Gastrocnemius medialis (tissue), 4 donors: ENCODE measurements at regions not wholly inside any gene's neighbourhood (a gene's known extent, or its start where the extent isn't known, plus 50 kb on each side); places are given as distances from the start of the nearest gene placed in this dataset.

Experiments used
- ATAC-seq, 2 donors: fragments of 150-250 bp; one replicate each; pipeline ENCODE4 v1.9.1; 2016
- DNase-seq, 2 donors: peaks; one replicate each; pipeline ENCODE4 v3.0.0-alpha.2; 2019
- H3K27ac ChIP-seq, 4 donors: fragments of 200-600 bp; sonication (generic); 1 replicate in 1 of 4; 2 replicates in 3 of 4; pipeline ENCODE4 v1.5.1; 2016 to 2018; ENCODE audit warnings: mild to moderate bottlenecking in 2 of 4, moderate library complexity in 1 of 4
- H3K27me3 ChIP-seq, 3 donors: fragments of 200-600 bp; sonication (generic) in 2 of 3; 1 replicate in 1 of 3; 2 replicates in 2 of 3; pipeline versions ENCODE4 v1.5.1 to v1.6.0; 2016 to 2019; ENCODE audit warnings: mild to moderate bottlenecking in 1 of 3, moderate library complexity in 1 of 3
- H3K36me3 ChIP-seq, 2 donors: fragments of 200-600 bp; sonication (generic) in 1 of 2; one replicate each; pipeline ENCODE4 v1.5.1; 2017 to 2018
- H3K4me1 ChIP-seq, 2 donors: fragments of 200-600 bp; sonication (generic) in 1 of 2; one replicate each; pipeline ENCODE4 v1.5.1; 2016 to 2017; ENCODE audit warnings: mild to moderate bottlenecking in 2 of 2
- H3K4me3 ChIP-seq, 4 donors: fragments of 200-600 bp; sonication (generic) in 3 of 4; 1 replicate in 1 of 4; 2 replicates in 3 of 4; pipeline ENCODE4 v1.5.1; 2016 to 2019; ENCODE audit warnings: mild to moderate bottlenecking in 2 of 4
- H3K9me3 ChIP-seq, 3 donors: fragments of 200-600 bp; sonication (generic) in 2 of 3; 1 replicate in 1 of 3; 2 replicates in 2 of 3; pipeline ENCODE4 v1.5.1; 2016 to 2019
- CTCF ChIP-seq, 5 experiments: fragments of 450-650 bp in 3 of 5; fragments of 200-600 bp in 2 of 5; sonication (generic) in 2 of 5; IDR thresholded peaks in 4 of 5; conservative IDR thresholded peaks in 1 of 5; 1 replicate in 4 of 5; 2 replicates in 1 of 5; pipeline ENCODE4 v1.5.1; 2016 to 2019; ENCODE audit warnings: antibody characterized with exemption in 5 of 5, mild to moderate bottlenecking in 3 of 5, moderate library complexity in 3 of 5
- POLR2A ChIP-seq, 2 donors: fragments of 450-650 bp; IDR thresholded peaks; one replicate each; pipeline ENCODE4 v1.6.1; 2017; ENCODE audit warnings: antibody characterized with exemption in 2 of 2, mild to moderate bottlenecking in 2 of 2, moderate library complexity in 2 of 2
- in situ Hi-C, 4 donors: fragments of 200-750 bp; cut with MboI; loops; one replicate each; pipeline versions ENCODE4 v1.15.0 to v1.8.0; 2017; ENCODE audit warnings: low sequenced_read_pairs in 4 of 4
- intact Hi-C: fragments of 100-400 bp; cut with DNase I; formaldehyde crosslinking; loops from one replicate; pipeline ENCODE4 v1.15.1; 2023; ENCODE audit warnings: low total_unique reads

GRCh38 chr10:33106767-33107166 is 148.7 kb upstream of the ITGB1 start:
- in situ Hi-C loops (no loop called here), intact Hi-C loops (no loop called here)

GRCh38 chr10:33103863-33104379 is 145.9 kb upstream of the ITGB1 start:
- no peak for ATAC-seq
- in situ Hi-C loops, result no loop called here

More at GRCh38 chr10:33106767-33107166, 148.7 kb upstream of the ITGB1 start:
- Histone ChIP-seq H3K4me3 (no peak overlapping the region), H3K9me3 (no peaks in the 10 kb centered on the region), H3K4me1 (no peaks in the 10 kb centered on the region), H3K27me3 (no peaks in the 10 kb centered on the region), H3K36me3 (no peaks in the 10 kb centered on the region), H3K27ac (no peak overlapping the region)
- ATAC-seq (no peak), DNase-seq (no peak)
- TF ChIP-seq CTCF (IDR thresholded peaks at IDR 0.05 in 4 of 5, conservative IDR thresholded peaks at IDR 0.05 in 1 of 5) (no peak), POLR2A (IDR thresholded peaks at IDR 0.05) (no peak)

GRCh38 chr10:33102071-33102470 is 144.0 kb upstream of the ITGB1 start:
- H3K27me3 ChIP-seq, result no peaks in the 10 kb centered on the region
- no peak overlapping the region for H3K27ac ChIP-seq
- ATAC-seq (no peak), DNase-seq (no peak)
- no peak overlapping the region for H3K4me3 ChIP-seq
- intact Hi-C loops, result no loop called here
- H3K36me3 ChIP-seq, result no peaks in the 10 kb centered on the region
- in situ Hi-C loops, result no loop called here
- no peaks in the 10 kb centered on the region for H3K9me3 ChIP-seq
- no peaks in the 10 kb centered on the region for H3K4me1 ChIP-seq
- no peak for TF ChIP-seq POLR2A (IDR thresholded peaks at IDR 0.05)
- no peak for TF ChIP-seq CTCF (IDR thresholded peaks at IDR 0.05 in 4 of 5, conservative IDR thresholded peaks at IDR 0.05 in 1 of 5)

More at GRCh38 chr10:33103863-33104379, 145.9 kb upstream of the ITGB1 start:
- H3K4me3 ChIP-seq, result no peak overlapping the region
- no peaks in the 10 kb centered on the region for H3K36me3 ChIP-seq
- no peak for TF ChIP-seq POLR2A (IDR thresholded peaks at IDR 0.05)
- no peaks in the 10 kb centered on the region for H3K9me3 ChIP-seq
- H3K4me1 ChIP-seq, result no peaks in the 10 kb centered on the region
- H3K27ac ChIP-seq, result no peak overlapping the region
- intact Hi-C loops, result no loop called here
- no peak for DNase-seq
- H3K27me3 ChIP-seq, result no peaks in the 10 kb centered on the region

- in situ Hi-C loops, result no loop called here
- H3K4me3 ChIP-seq, result no peak overlapping the region
- ATAC-seq (no peak), DNase-seq (no peak)
- H3K27me3 ChIP-seq, result no peaks in the 10 kb centered on the region
- no peak overlapping the region for H3K27ac ChIP-seq
- H3K36me3 ChIP-seq, result no peaks in the 10 kb centered on the region
- TF ChIP-seq POLR2A (IDR thresholded peaks at IDR 0.05), result no peak
- no peak for TF ChIP-seq CTCF (IDR thresholded peaks at IDR 0.05 in 4 of 5, conservative IDR thresholded peaks at IDR 0.05 in 1 of 5)
- intact Hi-C loops, result no loop called here
- no peaks in the 10 kb centered on the region for H3K4me1 ChIP-seq
- no peaks in the 10 kb centered on the region for H3K9me3 ChIP-seq
Measured at GRCh38 chr10:33101392-33101787, 143.4 kb upstream of the ITGB1 start.

- intact Hi-C loops, result no loop called here
- H3K27ac ChIP-seq, result no peak overlapping the region
- no peak overlapping the region for H3K4me3 ChIP-seq
- H3K4me1 ChIP-seq, result no peaks in the 10 kb centered on the region
- ATAC-seq (no peak), DNase-seq (no peak)
- TF ChIP-seq POLR2A (IDR thresholded peaks at IDR 0.05) (no peak), CTCF (IDR thresholded peaks at IDR 0.05 in 4 of 5, conservative IDR thresholded peaks at IDR 0.05 in 1 of 5) (no peak)
- H3K36me3 ChIP-seq, result no peaks in the 10 kb centered on the region
- H3K9me3 ChIP-seq, result no peaks in the 10 kb centered on the region
- in situ Hi-C loops, result no loop called here
- H3K27me3 ChIP-seq, result no peaks in the 10 kb centered on the region
Measured at GRCh38 chr10:33100781-33101391, 142.9 kb upstream of the ITGB1 start.
